HG02610 (cell line): ENCODE measurements at regions not wholly inside any gene's neighbourhood (a gene's known extent, or its start where the extent isn't known, plus 50 kb on each side); places are given as distances from the start of the nearest gene placed in this dataset.

Experiments
- ATAC-seq: cut with Tn5 transposase; IDR thresholded peaks from one replicate; pipeline ENCODE4 v1.9.1; 2021; ENCODE audit warnings: mild to moderate bottlenecking, moderate library complexity; ENCODE audit not compliant: unreplicated experiment

GRCh38 chr12:30508205-30508967 is 187.3 kb downstream of the IPO8 start:
- no peak for ATAC-seq

DNA sequence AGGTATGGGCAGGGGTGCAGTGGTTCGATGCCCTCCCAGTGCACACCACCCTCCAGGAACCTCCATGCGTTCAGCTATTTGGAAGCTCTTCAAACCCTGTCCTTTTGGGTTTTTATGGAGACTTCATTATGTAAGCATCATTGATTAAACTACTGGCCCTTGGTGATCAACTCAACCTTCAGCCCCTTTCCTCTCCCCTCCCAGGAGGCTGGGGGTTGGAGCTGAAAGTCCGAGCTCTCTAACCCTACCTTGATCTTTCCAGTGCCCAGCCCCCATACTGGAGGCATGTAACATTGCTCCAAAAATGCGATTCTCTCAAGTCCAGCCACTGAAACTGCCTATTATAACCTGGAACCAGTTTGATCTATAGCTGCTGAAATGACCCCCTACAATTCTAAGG is 188.1 kb downstream of the IPO8 start:
- ATAC-seq = no peak

DNA sequence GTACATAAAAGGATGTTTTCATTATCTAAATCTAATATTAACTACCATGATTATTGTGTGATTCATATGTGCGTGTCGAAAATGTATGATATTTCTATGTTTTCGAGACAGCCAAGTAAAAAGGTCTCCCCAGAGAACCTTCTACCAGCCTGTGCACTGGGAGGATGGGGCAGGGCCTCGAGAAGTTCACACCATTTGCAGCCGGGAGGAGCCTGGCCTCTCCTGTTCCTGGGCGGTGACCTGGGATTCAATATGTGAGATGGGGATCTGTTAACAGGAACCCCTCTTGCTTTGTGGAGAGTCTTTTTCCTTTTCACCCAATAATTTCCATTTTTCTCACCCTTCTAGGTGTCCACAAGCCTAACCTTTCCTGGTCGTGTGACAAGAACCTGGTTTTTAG is 189.3 kb downstream of the IPO8 start:
- no peak for ATAC-seq

GRCh38 chr12:30501718-30502117 is 194.0 kb downstream of the IPO8 start:
- ATAC-seq = no peak

DNA sequence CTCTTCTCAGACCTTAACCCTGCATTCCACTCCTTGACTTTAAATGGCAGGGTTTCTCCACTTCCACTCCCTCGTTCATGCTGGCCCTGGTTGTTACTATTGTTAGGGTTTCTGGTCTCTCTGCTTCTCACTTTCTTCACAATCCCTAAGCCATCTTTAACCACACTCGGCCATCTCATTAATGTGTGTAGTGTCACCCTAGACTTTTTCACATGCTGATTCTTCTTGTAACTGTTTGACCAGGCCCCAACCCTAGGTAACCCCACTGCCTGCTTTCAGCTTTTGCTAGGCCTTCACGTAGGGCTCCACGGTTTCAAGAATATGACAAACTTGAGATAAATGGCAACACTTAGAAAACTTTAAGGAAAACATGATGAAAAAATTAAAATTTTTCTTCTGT is 195.1 kb downstream of the IPO8 start:
- no peak for ATAC-seq

DNA sequence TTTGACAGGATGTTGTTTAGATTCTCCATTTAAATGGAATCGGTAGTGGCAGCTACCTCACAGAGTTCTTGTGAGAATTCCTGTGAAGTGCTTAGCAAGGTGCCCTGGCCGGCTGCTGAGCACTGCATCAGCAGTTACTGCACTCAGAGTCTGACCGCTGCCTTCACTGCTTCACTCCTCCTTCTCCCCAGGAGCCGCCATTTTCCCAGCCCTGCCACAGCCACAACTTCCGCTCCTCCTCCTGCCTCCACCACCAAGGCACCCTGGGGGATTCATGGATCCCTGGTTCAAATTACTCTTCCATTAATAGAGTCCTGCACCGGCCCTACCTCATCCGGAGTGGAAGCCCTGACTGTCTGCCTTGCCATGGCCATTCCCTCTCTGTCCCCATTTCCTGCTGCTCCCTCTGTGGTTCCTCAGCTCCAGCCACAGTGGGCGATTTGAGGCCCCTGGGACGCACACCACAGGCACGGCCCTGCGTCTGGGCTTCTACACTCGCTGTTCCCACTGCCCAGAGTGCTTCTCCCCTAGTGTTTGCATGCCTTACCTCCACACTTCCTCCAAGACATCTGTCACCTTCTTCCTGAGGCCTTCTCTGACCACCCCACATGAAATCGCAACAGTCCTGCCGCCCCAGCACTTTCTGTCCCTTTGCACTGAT is 210.3 kb downstream of the IPO8 start:
- ATAC-seq = no peak

DNA sequence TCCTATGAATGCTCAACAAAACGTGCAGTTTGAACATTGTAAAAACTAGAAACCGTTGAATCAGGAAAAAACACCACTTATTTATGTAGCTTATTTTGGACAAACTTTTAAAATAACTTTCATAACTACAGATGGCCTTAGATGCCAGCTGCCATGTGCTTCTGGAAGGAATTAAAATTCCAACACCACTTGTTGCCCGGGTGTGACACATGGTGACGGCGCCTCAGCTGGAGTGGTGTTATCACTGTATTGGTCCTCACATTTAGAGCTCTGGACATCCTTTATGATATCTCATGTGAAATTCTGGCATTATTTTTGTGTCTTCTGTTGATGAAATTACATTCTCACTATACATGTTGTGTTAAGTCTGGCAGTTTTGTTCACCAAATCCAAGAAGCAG is 211.0 kb downstream of the IPO8 start:
- ATAC-seq = no peak

DNA sequence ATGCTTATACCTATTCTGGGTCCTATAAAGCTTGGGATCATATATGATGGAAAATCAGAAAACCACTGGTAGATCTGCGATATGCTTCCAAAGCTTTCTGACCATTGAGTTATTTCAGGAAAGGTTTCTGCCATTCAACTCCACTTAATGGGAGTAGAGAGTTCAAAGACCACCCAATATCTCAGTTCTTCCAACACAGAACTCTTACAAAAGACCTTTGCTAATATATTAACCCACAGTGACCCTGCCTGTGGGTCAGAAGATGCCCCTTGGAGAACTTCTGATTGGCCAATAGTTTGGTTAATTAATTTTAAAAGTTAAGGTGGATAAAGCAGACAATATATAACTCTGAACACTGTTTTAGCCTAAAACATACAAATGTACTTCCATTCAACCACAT is 213.0 kb downstream of the IPO8 start:
- ATAC-seq = no peak

DNA sequence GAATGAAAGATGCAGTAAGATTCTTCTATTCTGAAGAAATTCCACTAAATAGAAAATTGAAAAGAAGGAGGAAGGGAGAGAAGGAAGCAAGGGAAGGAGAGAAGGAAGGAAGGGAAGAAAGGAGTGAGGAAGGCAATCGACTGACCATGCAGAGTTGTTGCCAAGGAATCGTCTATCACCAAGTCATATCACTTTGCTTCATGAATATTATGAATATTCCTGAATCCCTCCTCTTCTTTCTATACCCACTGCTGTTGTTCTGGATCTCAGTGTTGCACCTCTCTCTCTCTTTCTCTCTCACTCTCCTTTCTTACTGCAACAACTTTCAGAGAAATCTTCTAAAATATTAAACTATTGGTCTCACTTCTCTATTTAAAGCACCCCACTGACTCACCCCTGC is 222.4 kb downstream of the IPO8 start:
- ATAC-seq = no peak

GRCh38 chr12:30466093-30466585 is 229.5 kb downstream of the IPO8 start:
- ATAC-seq = no peak

DNA sequence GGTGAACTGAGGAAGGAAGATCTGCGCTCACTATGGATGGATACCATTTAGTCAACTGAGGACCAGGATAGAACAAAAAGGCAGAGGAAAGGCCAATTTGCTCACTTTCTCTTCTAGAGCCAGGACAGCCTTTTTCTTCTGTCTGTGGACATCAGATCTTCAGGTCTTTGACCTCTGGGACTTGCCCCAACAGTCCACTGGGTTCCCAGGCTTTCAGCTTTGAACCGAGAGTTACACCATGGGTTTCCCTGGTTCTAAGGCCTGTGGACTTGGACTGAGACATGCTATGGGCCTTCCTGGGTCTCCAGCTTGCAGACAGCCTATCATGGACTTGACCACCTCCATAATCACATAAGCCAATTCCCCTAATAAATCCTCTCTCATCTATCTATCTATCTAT is 232.0 kb downstream of the IPO8 start:
- ATAC-seq = no peak

- no peak for ATAC-seq
Observed at GRCh38 chr12:30462249-30462648, 233.4 kb downstream of the IPO8 start.

DNA sequence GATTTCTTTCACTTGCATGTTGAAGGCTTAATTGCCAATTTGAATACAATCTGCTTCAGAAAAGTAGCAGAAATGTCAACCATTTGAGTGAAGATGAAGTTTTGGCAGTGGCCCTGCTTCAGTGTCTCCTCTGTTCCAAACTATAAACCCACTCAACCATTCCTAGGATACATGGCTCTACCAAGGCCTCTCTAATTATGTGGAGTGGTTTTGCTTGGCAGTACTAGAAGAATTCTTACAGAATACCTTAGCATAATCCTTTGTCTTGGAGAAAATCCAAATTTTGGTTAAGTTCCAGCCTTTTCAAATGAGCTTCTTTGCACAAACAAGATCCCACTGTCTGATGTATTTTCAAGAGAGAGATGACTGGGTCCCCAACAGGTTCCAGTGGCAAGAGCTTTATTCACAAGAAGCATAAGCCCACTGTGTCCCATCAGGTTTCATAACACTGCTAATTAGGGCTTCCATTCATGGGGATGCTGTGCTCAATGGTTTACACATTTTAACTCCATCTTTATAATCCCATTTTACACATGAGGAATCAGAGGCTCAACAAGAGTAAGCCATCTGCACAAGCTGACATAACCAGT is 234.5 kb downstream of the IPO8 start:
- no peak for ATAC-seq

DNA sequence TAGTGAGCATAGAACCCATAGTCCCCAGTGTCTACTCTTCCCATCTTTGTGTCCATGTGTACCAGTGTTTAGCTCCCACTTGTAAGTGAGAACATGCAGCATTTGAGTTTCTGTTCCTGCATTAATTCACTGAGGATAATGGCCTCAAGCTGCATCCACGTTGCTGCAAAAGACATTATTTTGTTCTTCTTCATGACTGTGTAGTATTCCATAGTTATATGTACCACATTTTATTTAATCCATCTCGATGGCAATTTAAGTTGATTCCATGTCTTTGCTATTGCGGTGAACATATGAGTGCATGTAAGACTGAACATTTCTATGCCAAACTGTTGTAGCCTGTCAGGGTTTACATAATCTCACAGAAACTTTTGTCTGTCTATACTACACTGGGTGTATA is 237.2 kb downstream of the IPO8 start:
- ATAC-seq = no peak

GRCh38 chr12:30457621-30458289 is 237.9 kb downstream of the IPO8 start:
- ATAC-seq = no peak

- no peak for ATAC-seq
Observed at GRCh38 chr12:30450872-30451271, 244.8 kb downstream of the IPO8 start.

DNA sequence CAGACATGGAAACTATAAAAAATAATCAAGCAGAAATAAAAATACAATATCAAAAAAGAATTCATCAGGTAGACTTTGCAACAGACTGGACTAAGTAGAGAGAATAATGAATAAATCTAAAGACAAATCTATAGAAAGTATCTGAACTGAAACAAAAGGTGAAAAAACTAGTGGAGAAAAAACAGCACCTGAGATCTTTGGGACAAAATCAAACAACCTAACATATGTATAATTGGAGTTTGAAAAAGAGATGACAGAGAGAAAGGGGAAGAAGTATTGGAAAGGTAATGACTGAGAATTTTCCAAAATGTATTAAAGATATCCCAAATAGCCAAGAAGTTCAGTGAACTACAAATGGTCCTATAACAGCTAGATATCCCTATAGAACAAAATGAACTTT is 245.4 kb downstream of the IPO8 start:
- ATAC-seq = no peak

DNA sequence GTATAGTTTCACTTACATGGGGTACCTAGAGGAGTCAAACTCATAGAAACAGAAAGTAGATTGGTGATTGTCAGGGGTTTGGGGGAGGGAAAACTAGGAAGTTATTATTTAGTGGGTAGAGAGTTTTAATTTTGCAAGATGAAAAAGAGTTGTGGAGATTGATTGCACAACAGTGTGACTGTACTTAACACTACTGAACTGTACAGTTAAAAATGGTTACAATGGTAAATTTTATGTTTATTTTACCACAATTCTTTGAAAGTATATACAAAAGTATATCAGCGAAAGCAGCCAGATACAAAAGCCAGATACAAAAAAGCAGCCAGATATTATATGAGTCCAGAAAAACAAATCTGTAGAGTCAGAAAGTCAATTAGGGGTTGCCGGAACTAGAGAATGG is 247.6 kb downstream of the IPO8 start:
- ATAC-seq = no peak

DNA sequence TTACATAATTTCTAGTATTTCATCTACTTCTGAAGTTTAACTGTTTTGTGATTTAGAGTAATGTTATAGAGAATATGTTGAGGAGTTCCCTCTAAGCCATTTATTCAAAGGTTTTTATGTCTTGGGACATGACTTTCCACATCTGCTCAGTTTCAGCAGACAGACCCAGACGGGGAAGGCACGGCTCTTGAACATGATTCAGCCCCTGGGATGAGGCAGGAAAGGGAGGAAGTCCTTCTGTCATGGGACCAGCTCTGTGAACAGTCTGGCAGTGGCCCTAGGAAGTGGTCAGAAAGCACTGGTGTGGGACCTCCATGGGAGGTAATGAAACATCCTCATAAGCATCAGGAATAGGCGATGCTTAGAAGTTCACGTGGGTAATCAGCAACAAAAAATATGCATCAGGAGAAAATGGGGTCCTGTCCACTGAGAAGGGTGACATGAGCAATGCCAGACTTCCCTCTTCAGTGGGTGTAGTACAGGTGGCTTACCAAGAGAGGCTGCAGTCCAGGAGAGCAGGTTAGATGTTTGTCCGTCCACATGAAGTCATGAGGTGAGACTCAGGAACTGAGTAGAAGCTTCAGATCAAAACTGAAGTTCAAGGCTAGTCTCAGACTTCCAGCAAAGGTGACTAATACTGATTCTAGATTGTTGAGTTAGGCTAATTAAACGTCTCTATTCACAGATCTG is 248.5 kb downstream of the IPO8 start:
- no peak for ATAC-seq

DNA sequence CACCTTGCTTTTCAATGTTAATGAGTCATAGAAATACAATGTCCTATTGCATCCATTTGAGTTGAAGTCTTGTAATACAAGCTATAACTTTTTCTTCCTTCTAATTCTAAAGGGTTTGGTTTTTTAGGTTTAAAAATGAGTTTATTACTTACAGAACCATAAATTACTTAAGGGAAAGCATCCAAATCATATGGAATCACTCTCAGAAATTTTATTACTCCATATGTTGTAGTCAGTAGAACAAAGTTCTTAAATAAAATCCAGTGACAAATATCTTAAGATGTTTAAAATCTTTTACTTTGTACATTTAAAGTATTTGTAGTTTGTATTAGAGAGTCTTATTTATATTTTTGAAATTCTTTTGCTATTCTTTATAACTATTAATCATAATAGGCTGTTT is 253.2 kb downstream of the IPO8 start:
- ATAC-seq = no peak
